GM19240 (cell line): ENCODE measurements at regions not wholly inside any gene's neighbourhood (a gene's known extent, or its start where the extent isn't known, plus 50 kb on each side); places are given as distances from the start of the nearest gene placed in this dataset.

Experiments
- DNase-seq: peaks from one replicate; pipeline ENCODE4 v3.0.0; 2011; ENCODE audit warnings: low spot score; ENCODE audit not compliant: insufficient read length

DNA sequence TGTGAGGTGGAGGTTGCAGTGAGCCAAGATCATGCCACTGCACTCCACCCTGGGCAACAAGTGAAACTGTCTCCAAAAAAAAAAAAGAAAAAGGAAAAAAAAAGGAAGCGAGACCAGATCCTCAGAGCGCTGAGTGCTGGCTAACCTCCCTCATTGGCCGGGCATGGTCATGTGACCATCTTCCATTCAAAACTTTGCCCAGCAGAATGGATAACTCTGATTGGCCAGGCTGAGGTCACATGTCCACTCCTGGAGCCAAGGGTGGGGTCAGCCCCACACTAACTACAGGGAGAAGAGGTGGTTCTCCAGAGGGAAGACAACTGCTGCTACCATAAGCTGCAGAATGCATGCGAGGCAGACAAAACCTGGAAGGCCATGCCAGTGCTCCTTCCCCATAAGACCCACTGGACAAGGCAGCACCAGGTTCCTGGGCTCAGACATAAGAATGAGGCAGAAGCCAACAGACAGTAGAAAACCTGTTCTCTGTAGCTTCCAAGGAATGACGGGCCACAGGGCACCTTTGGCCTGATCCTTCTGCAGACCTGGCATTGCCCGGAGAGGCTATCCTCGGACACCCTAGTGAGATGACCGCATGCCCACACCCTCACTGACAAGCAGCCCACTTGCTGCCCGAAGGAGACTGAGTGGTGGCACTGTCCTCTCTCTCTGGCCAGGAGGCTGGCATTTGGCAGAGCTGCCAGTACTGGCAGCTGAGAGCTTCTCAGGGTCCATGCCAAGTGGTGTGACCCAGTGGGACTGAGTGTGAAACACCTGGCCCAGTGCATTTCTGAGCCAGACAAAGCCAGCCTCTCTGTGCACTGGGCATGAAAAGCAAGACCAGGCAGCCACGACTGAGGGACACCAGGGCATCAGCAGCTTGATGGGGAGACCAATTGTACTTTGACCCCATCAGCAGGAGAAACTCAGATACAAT, 311.9 kb upstream of the SULF2 start:
- no peak for DNase-seq

DNA sequence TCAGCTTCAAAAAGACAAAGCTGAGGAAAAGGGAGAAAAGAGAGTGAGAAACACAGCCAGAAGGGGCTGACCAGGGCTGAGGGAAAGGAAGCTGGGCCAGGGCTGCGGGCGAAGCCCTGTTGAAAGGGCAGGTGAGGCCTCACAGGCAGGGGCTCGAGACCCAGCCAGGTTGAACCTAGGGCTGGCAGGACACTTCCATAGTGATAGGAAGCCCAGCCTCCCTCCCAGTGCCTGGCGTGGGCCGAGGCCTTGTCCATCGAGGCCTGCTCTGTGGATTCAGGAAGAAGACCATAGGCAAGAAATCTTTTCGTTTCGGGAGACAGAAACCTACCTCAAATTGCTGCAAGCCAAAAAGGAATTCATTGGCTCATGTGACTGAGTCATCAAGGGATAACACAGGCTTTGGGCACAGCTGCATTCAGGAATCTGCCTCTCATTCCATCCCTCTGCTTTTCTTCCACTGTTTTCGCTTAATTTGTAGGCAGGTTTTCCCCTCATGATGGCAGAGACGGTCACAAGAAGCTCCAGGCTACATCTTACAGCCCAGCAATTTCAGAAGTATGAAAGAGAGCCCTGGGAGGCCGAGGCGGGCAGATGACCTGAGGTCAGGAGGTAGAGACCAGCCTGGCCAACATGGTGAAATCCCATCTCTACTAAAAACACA, 311.1 kb upstream of the SULF2 start:
- no peak for DNase-seq

DNA sequence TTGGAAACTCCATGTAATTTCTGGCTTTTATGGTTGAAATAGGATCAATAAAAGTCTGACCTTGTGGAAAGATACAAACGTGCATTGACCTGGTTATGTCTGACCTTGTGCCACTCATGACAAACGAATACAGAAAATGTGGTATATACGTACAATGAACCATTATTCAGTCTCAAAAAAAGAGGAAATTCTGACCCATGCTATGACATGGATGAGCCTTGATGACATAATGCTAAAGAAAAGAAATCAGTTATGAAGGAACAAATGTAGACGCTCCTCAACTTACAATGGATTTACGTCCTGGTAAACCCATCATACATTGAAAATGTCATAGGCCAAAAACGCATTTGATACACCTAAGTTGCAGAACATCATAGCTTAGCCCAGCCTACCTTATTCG, 309.7 kb upstream of the SULF2 start:
- DNase-seq = no peak

DNA sequence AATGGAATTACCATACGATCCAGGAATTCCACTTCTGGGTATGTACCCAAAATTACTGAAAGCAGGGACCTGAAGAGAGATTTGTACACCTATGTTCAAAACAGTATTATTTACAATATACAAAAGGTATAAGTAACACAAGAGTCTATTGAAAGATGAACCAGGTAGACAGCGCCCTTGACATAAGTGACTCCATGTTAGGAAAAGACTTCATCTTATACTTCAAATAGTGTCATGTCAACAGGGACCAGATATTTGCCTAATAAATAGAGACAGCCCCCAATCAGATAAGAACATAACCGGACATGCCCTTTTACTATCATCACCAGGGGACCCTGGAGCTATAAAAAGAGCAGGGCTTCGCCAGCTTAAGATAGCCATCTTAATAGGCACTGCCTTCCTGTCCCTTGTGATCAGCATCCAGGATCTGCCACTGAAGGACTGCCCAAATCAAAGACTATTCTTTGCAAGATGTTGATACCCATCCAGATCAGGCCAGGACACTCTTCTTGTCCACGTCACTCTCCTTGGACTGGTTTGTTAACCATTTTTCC, 309.0 kb upstream of the SULF2 start:
- no peak for DNase-seq

DNA sequence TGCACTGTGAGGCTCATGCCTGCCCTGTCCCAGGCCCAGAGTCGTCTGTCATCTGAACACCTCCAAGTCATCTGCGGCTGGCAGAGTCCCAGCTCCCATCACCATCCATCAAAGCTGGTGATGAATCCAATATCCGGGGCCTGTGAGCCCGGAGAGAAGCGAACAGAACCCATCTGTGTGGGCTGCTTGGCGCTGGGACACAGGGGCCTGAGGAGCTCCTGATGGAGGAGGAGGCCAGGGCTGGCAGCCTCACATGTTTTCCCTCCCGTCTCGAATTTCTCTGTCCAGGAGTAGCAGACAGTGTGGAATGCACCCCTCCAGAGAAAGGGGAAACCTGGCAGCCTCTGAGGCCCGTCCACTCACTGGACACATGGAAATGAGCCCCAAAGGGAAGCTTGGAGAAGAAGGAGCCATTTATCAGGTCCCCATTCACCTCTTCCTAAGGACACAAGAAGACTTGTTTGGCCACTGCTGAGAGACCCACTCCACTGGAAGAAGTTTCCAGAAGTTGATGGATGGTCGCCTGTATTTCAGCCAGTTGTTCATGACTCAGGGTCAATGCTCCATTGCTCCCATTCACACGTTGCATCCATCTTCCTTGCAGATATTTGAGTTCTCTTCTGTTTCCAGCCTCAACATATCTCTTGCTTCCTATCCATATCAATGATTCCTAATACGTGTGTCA, 307.5 kb upstream of the SULF2 start:
- no peak for DNase-seq

DNA sequence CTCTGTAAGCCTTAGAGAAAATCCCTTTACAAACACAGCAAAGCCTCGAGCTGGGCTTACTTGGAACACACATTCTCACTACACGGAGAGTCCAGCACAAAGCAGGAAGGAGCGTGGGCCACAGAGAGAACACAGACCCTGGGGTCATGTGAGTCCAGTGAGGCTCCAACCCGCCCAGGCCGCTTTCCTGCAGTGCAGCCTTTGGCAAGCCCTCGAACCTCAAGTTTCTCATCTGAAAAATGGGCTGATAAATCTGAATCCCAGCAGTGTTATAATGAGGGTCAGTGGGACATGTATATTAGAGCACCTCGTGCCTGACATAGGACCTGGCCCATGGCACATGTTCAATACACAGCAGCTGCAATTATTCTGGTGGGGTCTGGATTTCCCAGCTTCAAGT, 305.5 kb upstream of the SULF2 start:
- DNase-seq = no peak

DNA sequence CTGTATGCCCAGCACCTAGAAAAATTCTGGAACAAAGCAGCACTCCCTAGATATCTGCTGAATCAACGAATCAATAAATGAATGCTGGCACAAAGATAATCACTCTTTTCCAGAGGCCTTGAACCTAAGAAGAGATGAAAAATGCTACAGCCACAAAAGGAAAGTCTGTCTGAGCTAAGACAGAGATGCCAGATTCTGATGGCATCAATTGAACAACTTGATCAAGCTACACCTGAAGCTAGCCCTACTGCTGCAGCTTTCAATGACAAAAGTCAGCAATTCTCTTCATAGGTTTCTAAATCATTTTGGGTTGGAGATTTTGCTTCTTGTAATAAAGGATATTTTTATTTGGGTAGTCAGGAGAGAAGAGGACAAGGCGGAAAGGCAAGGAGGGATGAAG, 305.0 kb upstream of the SULF2 start:
- no peak for DNase-seq

DNA sequence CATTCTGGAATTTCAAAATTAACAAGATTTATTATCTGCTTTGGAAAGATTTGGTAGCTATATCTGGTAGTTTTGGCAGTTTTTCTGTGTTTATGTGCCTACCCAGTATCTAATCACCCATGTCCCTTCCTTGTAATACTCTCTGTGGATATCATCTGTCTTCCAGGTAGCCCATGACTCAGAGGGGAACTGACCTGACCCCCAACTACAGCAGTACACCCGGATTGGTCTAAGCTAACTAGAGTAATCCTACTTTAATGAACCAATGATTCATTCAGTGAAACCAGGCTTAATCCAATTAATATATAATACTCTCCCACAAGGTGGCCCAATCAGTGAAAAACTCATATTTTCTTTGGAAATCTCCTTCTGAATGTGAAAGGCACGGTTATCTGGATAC, 295.3 kb upstream of the SULF2 start:
- DNase-seq = no peak

DNA sequence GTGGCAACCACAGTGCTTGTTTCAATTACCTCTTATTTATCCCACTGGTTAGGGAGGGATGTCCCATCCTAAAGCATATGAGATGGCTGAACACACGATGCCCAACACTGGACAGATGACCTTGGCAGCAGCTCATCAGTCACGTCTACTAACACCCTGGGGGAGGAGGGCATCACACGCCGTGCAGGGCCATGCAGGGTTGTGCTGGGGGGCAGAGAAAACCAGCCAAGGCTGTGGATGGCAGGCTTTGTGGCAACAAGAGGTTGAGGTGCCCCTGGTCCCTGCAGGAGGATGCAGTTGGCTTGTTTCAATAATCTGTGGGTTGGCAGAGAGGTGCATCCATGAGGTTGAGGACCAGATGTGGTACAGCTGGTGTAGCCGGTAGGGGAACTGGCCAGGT, 293.7 kb upstream of the SULF2 start:
- DNase-seq = no peak

DNA sequence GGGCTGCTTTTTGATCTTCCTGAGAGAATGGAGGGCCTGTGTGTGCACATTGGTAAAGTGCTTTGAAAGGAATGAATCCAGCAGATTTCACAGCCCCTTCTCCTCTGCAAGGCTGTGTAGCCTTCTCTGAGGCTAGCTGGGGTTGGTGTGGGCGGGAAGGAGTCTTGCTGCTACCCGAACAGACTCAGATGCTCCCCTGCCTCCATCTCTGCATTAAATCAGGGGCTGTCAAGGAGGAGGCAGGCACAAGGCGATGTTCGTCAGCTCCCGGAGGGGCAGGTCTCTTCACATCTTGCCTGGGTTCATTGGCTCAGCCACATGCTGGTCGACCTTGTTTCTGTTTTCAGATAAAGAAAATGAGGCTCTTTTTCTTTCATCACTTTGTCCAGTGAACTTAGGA, 291.5 kb upstream of the SULF2 start:
- DNase-seq = no peak

DNA sequence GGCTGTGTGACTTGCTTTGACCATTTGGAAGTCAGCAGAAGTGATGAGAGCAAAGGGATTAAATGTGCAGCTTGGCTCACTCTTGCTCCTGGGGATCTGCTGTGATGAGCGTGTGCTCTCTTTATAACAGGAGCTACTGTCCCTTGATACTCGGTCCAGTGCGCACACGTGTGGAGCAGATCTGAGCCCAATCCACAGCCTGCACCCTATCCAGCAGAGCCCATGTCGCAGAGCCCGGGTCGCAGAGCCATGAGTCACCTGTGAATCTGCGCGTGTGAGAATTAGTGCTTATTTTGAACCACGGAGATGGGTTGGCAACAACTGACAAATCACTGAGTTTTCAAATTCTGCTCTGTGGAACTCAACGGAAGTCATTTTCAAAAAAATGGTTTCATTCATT, 291.0 kb upstream of the SULF2 start:
- DNase-seq = no peak

DNA sequence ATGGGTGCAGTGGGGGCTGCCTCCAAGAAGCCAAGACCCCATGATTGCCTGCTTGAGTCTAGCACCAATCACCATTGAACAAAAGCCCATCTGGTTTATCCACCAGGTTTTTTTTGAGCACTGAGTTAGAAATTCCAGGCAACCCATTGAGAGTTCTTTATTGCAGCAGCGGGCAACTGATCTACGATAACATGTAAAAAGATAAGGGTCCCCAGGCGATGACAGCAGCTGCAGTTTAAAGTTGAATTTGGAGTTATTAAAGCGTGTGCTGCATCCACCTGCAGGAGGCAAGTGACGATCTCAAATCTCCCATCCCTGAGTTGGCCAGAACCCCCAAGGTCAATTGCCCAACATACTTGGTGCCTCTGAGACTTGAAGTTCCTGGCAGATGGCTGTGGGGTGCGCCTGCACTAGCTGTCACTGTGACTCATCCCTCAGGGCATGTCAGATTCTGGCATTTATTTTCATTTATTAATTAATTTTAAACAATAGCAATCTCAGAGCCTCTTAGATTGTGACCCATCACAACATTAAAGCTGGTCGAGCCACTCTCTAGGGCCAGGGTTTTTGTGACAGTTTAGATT, 290.4 kb upstream of the SULF2 start:
- DNase-seq = no peak

DNA sequence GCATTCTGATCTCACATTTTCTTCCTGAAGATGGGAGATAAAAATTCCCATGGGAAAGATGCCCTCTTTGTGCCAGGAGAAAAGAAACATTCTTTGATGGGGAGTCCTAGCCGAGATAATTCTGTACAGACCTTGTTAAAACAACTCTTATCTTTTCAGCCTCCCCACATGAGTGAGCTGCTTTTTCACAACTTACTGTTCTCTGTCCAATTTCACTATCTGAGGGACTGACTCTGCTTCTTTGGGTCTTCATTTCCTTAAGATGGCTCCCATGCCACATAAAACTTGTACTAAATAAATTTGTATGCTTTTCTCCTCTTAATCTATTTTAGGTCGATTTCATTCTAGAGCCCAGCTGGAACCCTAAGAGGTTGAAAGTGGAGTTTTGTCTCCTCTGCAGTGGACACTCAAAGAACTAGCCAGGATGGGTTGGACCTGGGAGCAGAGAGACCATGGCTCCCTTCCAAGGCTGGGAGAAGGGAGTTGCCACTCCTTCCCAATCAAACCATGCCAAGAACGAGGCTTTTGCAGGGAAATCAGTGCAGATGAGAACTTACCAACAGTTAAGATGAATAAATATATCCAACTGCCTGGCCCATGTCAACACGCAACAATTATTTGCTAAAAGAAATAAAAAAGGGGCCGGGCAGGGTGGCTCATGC, 285.8 kb upstream of the SULF2 start:
- no peak for DNase-seq

DNA sequence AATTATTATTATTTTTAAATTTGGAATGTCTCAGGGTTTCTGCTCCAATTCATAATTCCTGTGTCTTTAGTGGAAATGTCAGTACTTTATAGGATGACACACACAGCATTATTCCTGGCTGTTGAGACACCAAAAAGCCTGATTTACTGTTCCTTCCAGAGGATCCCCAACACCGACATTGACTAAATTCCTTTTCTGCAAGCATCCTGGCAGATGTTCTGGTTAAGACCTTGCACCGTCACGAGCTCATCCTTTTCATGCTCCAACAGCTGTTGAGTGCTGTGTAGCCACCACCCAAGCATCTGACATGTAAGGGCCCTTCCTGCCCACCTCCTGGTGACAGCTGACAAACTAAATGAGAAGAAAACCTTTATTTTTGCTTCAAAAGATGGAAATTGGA, 284.3 kb upstream of the SULF2 start:
- no peak for DNase-seq

DNA sequence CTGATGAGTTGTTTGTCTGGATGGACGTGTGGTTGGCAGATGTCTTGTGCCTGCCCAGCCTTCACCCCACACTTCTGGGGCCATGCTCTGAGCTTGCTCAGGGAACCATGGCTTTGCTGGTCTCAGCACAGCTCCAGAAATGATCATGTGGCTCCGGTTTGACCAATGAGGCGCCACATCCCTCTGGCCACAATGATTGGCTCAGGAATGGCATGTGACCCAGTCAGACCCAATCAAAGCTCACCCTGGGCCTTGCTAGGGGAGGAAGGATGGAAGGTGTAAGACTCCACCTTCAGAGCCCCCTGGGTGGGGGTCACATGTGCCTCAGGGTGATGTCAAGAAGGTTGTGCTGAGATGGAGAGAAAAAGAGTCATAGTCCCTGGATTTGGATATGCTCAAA, 281.6 kb upstream of the SULF2 start:
- DNase-seq = no peak

DNA sequence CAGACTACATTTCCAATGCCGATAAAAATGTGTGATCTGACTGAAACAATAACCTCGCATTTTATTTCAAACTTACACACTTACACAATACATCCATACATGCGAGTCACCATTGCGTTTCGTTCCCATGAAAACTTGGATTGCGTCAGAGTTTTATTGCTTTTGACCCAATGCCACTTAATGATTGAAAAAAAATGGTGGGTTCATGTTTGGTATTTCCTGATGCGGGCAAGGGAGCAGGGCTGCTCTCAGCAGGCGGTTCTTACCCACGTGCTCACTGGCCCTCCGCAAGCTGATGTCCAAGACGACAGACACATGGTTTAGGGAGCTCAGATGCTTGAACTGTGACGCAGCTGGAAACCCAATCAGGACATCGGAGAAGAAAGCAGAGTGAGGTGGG, 281.0 kb upstream of the SULF2 start:
- no peak for DNase-seq

DNA sequence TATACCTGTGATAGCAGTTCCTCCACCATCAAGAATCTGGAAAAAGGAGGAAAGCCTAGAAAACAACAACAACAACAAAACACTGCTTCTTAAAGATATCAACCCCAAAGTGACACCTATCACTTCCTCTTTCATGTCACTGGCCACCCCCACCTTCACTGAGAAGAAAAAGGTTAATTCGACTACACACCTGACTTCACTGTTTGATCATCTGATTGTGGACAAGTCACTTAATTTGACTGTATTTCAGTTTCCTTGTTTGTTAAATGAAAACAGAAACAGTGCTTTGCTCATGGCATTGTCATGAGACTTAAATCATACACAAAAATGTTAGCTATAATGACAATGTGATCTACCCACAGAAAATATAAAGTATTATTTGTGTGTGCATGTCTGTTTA, 280.6 kb upstream of the SULF2 start:
- no peak for DNase-seq

DNA sequence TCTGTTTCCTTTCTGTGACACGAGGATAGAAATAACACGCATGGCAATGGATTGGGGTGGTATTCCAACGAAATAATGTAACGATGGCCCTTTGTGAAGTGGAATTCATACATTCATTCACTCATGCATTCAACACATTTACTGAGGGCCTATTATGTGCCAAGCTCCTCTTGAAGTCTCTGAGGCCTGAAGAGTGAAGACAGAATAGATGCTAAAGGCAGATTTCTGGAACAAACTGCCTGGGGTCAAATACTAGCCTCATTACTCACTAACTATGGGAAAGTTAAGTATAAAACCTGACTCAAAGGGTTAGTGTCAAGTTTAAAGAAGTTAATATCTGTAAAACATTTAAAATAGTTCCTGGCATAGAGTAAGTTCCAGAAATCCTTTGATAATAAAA, 279.6 kb upstream of the SULF2 start:
- DNase-seq = no peak

DNA sequence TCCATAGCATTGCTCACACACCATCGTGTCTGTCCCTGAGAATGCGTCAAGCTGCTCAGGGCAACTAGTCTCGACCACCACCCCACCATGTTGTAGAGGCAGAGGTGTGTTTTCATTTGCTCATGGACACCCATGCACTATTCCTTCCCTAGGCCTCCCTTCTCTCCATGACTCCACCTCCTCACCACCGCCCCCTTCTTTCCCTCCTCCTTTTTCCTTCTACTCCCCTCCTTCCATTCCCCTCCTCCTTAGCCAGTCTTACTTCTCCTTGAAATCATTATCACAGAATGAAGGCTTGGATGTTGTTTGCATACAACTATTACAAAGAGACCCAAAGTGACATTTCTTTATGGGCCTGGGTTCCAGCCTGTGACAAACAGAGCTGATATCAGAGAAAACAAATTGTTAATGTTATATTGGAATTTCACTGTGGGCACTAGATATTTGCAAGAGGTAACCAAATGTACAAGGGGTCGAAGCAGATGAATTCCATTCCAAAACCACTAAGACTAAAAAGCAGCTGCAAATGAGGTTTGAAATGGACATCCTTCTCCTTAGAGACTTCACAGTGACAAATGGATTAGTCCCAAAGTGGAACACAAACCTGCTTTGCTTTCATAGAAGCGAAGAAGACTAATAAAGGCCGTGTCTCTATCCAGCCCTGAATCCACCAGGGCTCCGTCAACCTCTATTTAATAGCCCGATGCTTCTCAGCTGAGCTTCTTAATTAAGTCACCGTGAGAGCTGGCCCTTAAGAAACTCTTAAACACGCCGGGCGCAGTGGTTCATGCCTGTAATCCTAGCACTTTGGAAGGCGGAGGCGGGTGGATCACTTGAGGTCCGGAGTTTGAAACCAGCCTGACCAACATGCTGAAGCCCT, 275.8 kb upstream of the SULF2 start:
- no peak for DNase-seq
